ENCODE measurements at regions not wholly inside any gene's neighbourhood (a gene's known extent, or its start where the extent isn't known, plus 50 kb on each side); places are given as distances from the start of the nearest gene placed in this dataset.

- TF ChIP-seq, protein P1, sequence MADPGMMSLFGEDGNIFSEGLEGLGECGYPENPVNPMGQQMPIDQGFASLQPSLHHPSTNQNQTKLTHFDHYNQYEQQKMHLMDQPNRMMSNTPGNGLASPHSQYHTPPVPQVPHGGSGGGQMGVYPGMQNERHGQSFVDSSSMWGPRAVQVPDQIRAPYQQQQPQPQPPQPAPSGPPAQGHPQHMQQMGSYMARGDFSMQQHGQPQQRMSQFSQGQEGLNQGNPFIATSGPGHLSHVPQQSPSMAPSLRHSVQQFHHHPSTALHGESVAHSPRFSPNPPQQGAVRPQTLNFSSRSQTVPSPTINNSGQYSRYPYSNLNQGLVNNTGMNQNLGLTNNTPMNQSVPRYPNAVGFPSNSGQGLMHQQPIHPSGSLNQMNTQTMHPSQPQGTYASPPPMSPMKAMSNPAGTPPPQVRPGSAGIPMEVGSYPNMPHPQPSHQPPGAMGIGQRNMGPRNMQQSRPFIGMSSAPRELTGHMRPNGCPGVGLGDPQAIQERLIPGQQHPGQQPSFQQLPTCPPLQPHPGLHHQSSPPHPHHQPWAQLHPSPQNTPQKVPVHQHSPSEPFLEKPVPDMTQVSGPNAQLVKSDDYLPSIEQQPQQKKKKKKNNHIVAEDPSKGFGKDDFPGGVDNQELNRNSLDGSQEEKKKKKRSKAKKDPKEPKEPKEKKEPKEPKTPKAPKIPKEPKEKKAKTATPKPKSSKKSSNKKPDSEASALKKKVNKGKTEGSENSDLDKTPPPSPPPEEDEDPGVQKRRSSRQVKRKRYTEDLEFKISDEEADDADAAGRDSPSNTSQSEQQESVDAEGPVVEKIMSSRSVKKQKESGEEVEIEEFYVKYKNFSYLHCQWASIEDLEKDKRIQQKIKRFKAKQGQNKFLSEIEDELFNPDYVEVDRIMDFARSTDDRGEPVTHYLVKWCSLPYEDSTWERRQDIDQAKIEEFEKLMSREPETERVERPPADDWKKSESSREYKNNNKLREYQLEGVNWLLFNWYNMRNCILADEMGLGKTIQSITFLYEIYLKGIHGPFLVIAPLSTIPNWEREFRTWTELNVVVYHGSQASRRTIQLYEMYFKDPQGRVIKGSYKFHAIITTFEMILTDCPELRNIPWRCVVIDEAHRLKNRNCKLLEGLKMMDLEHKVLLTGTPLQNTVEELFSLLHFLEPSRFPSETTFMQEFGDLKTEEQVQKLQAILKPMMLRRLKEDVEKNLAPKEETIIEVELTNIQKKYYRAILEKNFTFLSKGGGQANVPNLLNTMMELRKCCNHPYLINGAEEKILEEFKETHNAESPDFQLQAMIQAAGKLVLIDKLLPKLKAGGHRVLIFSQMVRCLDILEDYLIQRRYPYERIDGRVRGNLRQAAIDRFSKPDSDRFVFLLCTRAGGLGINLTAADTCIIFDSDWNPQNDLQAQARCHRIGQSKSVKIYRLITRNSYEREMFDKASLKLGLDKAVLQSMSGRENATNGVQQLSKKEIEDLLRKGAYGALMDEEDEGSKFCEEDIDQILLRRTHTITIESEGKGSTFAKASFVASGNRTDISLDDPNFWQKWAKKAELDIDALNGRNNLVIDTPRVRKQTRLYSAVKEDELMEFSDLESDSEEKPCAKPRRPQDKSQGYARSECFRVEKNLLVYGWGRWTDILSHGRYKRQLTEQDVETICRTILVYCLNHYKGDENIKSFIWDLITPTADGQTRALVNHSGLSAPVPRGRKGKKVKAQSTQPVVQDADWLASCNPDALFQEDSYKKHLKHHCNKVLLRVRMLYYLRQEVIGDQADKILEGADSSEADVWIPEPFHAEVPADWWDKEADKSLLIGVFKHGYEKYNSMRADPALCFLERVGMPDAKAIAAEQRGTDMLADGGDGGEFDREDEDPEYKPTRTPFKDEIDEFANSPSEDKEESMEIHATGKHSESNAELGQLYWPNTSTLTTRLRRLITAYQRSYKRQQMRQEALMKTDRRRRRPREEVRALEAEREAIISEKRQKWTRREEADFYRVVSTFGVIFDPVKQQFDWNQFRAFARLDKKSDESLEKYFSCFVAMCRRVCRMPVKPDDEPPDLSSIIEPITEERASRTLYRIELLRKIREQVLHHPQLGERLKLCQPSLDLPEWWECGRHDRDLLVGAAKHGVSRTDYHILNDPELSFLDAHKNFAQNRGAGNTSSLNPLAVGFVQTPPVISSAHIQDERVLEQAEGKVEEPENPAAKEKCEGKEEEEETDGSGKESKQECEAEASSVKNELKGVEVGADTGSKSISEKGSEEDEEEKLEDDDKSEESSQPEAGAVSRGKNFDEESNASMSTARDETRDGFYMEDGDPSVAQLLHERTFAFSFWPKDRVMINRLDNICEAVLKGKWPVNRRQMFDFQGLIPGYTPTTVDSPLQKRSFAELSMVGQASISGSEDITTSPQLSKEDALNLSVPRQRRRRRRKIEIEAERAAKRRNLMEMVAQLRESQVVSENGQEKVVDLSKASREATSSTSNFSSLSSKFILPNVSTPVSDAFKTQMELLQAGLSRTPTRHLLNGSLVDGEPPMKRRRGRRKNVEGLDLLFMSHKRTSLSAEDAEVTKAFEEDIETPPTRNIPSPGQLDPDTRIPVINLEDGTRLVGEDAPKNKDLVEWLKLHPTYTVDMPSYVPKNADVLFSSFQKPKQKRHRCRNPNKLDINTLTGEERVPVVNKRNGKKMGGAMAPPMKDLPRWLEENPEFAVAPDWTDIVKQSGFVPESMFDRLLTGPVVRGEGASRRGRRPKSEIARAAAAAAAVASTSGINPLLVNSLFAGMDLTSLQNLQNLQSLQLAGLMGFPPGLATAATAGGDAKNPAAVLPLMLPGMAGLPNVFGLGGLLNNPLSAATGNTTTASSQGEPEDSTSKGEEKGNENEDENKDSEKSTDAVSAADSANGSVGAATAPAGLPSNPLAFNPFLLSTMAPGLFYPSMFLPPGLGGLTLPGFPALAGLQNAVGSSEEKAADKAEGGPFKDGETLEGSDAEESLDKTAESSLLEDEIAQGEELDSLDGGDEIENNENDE (IDR thresholded peaks at IDR 0.05; ENCODE audit: insufficient replicate concordance, low read length): no peak
- no peak for TF ChIP-seq GTF2F1 (IDR thresholded peaks at IDR 0.05; ENCODE audit: borderline replicate concordance, low read depth, low read length)
These were observed 316.1 kb downstream of the SEC23A start (continued) for GRCh38 chr14:38786921-38787320.

Data from H1 (cell line).